Duodenal mucosa (tissue), 2 donors: ENCODE measurements at regions not wholly inside any gene's neighbourhood (a gene's known extent, or its start where the extent isn't known, plus 50 kb on each side); places are given as distances from the start of the nearest gene placed in this dataset.

Experiments
- H3K27ac ChIP-seq: one replicate; pipeline ENCODE4 v1.7.0; 2013; ENCODE audit warnings: low read depth, low read length
- H3K27me3 ChIP-seq, 2 donors: one replicate each; pipeline ENCODE4 v1.7.0; 2013; ENCODE audit warnings: low read length in 2 of 2, control low read depth in 1 of 2; ENCODE audit not compliant: insufficient read depth in 2 of 2, control insufficient read depth in 1 of 2
- H3K36me3 ChIP-seq, 2 donors: one replicate each; pipeline ENCODE4 v1.7.0; 2013; ENCODE audit warnings: low read length in 2 of 2, control low read depth in 1 of 2; ENCODE audit not compliant: insufficient read depth in 2 of 2, control insufficient read depth in 1 of 2
- H3K4me1 ChIP-seq, 2 donors: one replicate each; pipeline ENCODE4 v1.7.0; 2013; ENCODE audit warnings: low read length in 2 of 2, control low read depth in 1 of 2; ENCODE audit not compliant: insufficient read depth in 2 of 2, control insufficient read depth in 1 of 2
- H3K4me3 ChIP-seq, 2 donors: one replicate each; pipeline ENCODE4 v1.7.0; 2013; ENCODE audit warnings: low read length in 2 of 2, low read depth in 1 of 2
- H3K9ac ChIP-seq, 2 donors: one replicate each; pipeline ENCODE4 v1.7.0; 2013; ENCODE audit warnings: low read length in 2 of 2, low read depth in 1 of 2
- H3K9me3 ChIP-seq, 2 donors: one replicate each; pipeline ENCODE4 v1.7.0; 2013; ENCODE audit warnings: low read length in 2 of 2, control low read depth in 1 of 2; ENCODE audit not compliant: control insufficient read depth in 1 of 2

- Histone ChIP-seq H3K27me3 (peaks cover 0 to under 1% of the 10 kb centered on the region in 2 donors), H3K36me3 (no peaks in the 10 kb centered on the region), H3K27ac (no peak overlapping the region), H3K4me3 (no peak overlapping the region), H3K9ac (no peak overlapping the region), H3K9me3 (no peaks in the 10 kb centered on the region), H3K4me1 (peaks cover 9 to 19% of the 10 kb centered on the region in 2 donors)
Observed at GRCh38 chr4:153148791-153149190, 55.5 kb upstream of the TRIM2 start.

DNA sequence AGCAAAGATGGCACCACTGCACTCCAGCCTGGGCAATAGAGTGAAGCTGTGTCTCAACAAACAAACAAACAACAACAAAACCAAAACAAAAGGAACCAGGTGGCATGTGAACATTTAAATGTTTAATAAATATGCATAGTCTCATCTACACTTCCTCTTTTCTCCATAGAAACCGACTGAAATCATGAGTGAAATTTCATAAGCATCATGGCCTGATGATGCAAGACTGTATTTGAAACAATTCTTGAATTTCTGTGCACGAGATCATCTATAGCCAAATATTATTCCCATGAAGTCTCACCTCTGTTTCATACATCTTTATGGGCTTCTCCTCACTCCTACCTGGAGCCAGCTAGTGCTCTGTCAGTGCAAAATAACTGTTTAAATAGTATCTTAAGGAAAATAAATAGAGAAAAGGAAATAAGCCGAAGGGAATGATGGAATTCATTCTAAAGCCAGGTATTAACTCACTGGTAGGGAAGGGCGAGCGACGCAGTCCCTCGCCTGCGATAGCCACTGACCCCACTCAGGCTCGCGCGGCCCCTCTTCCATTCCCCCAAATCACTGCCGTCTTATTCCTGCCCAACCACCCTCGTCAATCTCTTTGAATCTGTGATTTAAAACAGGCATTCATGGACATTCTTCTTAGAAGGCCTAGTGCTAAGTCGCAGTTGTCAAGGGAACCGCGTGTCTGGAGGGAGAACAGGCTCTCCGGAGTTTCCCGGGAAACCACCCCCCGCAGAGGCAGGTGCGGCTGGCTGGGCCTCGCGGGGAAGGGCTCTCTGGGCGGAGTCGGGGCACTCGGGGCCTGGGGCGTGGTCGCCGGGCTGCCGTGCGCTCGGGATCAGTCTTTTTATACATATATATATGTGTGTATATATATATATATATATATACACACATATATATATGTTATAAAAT is 52.4 kb upstream of the TRIM2 start:
- no peaks in the 10 kb centered on the region for H3K36me3 ChIP-seq
- H3K4me3 ChIP-seq, result peak overlapping the region in 1 of 2 donors; percentile 75
- no peak overlapping the region for H3K27ac ChIP-seq
- H3K4me1 ChIP-seq, result peaks cover 21 to 23% of the 10 kb centered on the region in 2 donors
- H3K9ac ChIP-seq, result no peak overlapping the region
- H3K9me3 ChIP-seq, result no peaks in the 10 kb centered on the region
- H3K27me3 ChIP-seq, result peaks cover 0 to 6% of the 10 kb centered on the region in 2 donors

- Histone ChIP-seq H3K4me1 (peaks cover 21 to 23% of the 10 kb centered on the region in 2 donors), H3K9me3 (no peaks in the 10 kb centered on the region), H3K36me3 (no peaks in the 10 kb centered on the region), H3K27ac (peak overlapping the region; percentile 25), H3K4me3 (peak overlapping the region; percentile 71 to 75), H3K9ac (peak overlapping the region; percentile 26 to 52), H3K27me3 (peaks cover 0 to 6% of the 10 kb centered on the region in 2 donors)
Observed at GRCh38 chr4:153152501-153153338, 51.5 kb upstream of the TRIM2 start.

DNA sequence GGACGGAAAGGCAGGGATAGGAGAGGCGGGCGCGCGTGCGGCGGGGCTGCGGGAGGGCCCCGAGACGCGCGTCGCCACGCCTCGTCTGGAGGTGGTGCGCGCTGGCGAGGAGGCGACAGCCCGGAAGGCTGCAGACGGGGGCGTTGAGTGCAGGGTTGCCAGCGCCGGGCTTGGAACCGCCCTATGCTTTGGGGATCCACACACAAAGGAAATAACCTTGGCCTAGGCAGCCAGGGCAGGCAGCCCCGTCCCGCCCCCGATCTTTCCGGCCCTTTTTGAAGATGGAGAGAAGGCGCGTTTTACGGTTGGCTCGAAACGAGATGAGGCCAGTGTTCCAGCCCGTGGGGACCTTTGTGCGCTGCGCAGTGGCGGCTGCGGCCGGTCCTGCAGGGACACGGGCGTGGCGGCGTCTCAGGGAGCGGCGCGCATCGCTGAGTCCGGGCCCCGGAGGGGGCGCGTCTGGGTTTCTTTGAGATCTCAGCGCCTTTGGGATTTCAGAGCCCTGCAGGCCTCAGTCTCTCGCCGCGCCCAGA is 50.8 kb upstream of the TRIM2 start:
- peak overlapping the region; percentile 25 for H3K27ac ChIP-seq

GRCh38 chr4:153154007-153154975 is 50.0 kb upstream of the TRIM2 start:
- Histone ChIP-seq H3K9me3 (no peaks in the 10 kb centered on the region), H3K36me3 (no peaks in the 10 kb centered on the region), H3K9ac (peak overlapping the region in 1 of 2 donors; percentile 52), H3K4me3 (peak overlapping the region; percentile 71 to 75), H3K4me1 (peaks cover 21 to 23% of the 10 kb centered on the region in 2 donors), H3K27ac (no peak overlapping the region), H3K27me3 (peaks cover 0 to 6% of the 10 kb centered on the region in 2 donors)

More for the DNA sequence above, 50.8 kb upstream of the TRIM2 start:
- Histone ChIP-seq H3K9ac (peak overlapping the region; percentile 26 to 52), H3K4me3 (peak overlapping the region; percentile 71 to 75), H3K9me3 (no peaks in the 10 kb centered on the region), H3K4me1 (peaks cover 21 to 23% of the 10 kb centered on the region in 2 donors), H3K27me3 (peaks cover 0 to 6% of the 10 kb centered on the region in 2 donors), H3K36me3 (no peaks in the 10 kb centered on the region)
